ENCODE measurements at regions not wholly inside any gene's neighbourhood (a gene's known extent, or its start where the extent isn't known, plus 50 kb on each side); places are given as distances from the start of the nearest gene placed in this dataset.

DNA sequence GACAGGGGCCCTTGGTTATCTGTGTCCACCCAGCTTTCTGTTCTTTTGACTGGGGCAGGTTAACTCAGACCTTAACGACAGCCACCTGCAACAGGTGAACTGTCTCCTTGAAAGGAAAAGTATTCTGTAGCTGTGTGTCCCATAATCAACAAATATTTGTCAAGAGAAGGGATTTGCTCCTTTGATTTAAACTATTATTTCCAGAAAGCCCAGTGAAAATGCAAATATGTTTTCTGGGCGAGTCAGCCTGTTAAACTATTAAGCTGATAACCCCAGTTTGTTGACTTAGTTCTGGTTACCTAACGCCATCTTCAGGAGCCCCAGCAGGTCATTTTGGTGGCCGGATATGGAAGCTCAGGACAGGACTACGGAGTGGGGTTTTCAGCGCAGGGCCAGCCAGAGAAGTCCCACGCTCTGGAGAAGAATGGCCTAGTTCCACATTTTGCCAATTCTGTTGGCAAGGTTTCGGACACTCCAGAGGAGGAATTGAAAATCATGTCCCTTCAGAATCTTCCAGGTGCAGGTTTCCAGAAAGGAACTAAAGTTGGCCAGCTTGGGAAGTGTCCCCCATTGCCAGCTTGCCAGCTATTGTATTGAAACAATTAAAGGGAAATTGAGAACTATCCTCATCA lies 54.5 kb downstream of the ADRA2A start:
- DNase-seq (ENCODE audit: extremely low read depth in 1 of 2, low read depth in 1 of 2): no peak

DNA sequence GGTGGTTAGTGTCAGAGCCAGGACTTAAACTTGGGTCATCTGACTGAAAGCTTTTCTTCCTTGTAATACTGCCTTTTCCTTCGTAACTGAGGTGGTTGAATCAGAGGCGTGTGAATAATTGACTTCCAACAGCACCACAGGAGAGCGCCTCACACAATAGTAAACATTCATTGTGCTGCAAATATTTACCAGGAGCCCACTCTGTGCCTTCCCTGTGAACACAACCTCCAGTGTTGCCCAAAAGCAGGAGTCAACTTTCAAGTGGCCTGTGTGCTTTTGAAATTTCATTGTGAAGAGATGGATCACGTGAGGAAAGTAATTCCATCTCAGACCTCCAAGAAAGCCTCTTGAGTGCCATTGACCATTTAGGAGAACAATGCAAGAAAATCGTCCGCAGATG lies 60.2 kb downstream of the ADRA2A start:
- DNase-seq (ENCODE audit: extremely low read depth in 1 of 2, low read depth in 1 of 2): no peak

- no peak for DNase-seq (ENCODE audit: extremely low read depth in 1 of 2, low read depth in 1 of 2)
These were observed 60.8 kb downstream of the ADRA2A start for GRCh38 chr10:111137587-111137986.

DNA sequence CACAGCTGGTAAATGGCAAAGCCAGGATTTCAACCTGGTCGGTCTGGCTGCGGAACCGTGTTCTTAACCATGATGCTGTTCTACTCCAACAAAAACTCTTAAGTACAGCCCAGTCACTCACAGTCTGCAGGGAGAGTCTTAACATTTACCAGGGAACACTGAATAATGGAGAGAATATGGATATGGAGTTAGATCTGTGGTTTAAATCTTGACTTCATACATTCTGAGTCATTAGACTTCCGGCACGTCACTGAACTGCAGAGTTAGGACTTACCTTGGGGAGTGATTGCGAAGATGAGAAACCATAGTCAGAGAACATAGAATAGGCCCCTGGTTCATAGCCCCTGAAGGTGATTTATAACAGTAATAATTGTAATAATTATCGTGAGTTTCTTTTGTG lies 61.7 kb downstream of the ADRA2A start:
- DNase-seq (ENCODE audit: extremely low read depth in 1 of 2, low read depth in 1 of 2): no peak

- no peak for DNase-seq (ENCODE audit: extremely low read depth in 1 of 2, low read depth in 1 of 2)
These were observed 62.7 kb downstream of the ADRA2A start for GRCh38 chr10:111139567-111139966.

DNA sequence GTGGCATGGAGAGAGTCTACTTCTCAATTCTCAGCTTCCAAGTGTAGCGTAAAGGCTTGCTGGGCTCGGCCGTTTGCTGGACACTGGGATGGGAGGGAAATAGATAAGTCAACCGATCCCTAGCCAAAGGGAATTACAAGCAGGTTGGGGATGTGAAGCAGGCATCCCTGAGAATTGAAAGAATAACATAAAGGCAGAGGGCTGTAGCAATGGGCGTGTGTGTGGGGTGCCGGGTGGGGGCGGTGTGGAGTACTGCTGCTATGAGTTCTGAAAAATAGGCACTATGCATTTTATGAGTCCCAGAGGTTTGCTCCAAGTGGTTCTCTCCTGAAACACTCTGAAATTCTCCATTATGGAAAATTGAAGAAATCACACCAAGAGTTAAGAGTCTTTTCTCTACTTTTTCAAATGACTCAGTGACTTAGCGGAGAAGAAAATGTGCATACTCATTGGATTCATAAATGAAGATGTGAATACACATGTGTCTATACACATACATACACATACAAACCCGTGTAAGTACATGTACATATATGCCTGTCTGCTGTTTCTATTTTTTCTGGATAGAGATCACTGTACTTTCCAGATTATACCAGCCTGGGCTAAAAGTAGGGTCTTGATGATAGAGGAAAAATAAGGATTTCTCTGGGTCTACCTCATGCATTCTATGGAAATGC lies 65.4 kb downstream of the ADRA2A start:
- no peak for DNase-seq (ENCODE audit: extremely low read depth in 1 of 2, low read depth in 1 of 2)

DNA sequence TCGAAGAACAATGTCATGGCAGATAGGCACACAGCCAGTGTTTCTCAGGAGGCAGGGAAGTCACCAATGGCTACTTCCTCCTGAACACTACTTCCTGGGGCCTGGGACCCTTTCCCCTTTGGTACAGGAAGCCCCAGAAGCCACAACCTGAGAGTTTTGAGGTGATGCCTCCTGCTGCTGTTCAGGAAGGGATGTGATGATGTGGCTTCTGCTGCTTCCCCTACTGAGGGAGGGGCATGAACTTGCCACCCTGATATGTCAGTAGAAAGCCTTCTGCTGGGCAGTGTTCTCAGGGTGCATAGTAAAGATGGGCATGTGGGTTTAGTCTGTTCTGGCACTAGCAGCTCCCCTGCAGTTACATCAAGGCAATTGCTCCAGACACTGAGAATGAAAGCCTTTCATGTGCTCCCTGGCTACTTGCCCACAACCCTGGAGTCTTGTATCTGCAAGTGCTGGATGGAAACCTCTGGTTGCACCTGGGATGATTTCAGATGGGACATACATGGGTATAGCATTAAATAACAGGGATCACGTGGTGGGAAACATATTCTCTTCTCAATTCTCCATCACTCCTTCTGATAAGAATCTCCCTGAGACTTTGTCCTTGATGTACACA lies 69.3 kb downstream of the ADRA2A start:
- no peak for DNase-seq (ENCODE audit: extremely low read depth in 1 of 2, low read depth in 1 of 2)

DNA sequence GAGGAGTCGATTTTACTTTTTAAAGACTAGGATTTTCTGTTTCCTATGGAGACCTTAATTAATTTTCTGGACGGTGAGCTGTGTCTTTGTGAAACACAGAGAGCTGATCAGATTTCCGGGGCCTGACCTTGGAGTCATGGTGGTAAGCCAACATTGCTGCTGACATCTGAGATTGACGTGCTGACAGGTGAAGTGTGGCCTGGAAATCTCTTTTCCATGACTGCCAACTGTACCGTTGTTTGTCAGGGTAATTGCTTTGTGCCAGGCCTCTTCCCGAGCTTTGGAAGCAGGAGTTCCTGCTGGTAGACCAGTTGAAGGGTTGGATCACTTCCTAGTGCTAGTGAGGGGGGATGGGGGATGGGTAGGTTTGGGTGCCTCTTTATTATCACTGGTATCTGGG lies 71.2 kb downstream of the ADRA2A start:
- no peak for DNase-seq (ENCODE audit: extremely low read depth in 1 of 2, low read depth in 1 of 2)

DNA sequence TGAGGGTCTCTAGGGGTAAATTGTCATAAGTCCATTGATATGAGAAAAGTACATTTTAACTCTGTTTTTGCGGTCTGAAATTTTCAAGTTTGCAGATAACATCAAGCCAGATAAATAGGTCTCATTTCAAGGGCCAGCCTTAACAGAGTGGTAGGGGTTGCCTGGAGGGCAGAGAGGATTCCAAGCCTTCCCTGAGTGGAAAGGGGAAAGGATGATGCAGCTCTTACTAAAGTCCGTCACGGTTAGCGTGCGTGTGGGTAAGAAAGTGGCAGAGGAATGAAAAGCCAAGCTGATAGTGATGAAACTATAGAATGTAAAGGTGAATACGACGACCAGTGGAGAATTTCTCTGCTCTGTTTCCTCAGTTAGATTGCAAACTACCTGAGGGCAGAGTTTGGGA lies 71.6 kb downstream of the ADRA2A start:
- DNase-seq (ENCODE audit: extremely low read depth in 1 of 2, low read depth in 1 of 2): no peak

GRCh38 chr10:111150691-111151090 lies 73.9 kb downstream of the ADRA2A start:
- no peak for DNase-seq (ENCODE audit: extremely low read depth in 1 of 2, low read depth in 1 of 2)

GRCh38 chr10:111151595-111152307 lies 74.9 kb downstream of the ADRA2A start:
- no peak for DNase-seq (ENCODE audit: extremely low read depth in 1 of 2, low read depth in 1 of 2)

DNA sequence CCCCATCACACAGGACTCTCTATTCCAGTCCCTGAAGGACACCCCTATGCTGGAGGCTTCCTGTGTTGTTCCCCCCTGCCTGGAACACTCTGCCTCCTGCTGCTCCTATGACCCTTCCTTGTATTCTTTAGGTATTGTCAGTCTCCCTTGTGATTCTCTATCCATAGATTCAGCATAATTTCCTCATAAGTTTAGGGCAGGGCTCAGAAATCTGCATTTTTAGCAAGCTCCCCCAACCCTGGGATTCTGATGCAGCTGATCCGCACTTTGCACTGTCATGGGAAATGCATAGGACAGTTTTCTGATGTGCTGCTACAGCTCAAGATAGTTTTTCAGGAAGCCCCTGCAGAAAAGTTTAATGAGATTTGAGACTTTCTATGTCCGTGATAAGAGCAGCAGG lies 79.9 kb downstream of the ADRA2A start:
- DNase-seq (ENCODE audit: extremely low read depth in 1 of 2, low read depth in 1 of 2): no peak

GRCh38 chr10:111158595-111158994 lies 81.8 kb downstream of the ADRA2A start:
- no peak for DNase-seq (ENCODE audit: extremely low read depth in 1 of 2, low read depth in 1 of 2)

DNA sequence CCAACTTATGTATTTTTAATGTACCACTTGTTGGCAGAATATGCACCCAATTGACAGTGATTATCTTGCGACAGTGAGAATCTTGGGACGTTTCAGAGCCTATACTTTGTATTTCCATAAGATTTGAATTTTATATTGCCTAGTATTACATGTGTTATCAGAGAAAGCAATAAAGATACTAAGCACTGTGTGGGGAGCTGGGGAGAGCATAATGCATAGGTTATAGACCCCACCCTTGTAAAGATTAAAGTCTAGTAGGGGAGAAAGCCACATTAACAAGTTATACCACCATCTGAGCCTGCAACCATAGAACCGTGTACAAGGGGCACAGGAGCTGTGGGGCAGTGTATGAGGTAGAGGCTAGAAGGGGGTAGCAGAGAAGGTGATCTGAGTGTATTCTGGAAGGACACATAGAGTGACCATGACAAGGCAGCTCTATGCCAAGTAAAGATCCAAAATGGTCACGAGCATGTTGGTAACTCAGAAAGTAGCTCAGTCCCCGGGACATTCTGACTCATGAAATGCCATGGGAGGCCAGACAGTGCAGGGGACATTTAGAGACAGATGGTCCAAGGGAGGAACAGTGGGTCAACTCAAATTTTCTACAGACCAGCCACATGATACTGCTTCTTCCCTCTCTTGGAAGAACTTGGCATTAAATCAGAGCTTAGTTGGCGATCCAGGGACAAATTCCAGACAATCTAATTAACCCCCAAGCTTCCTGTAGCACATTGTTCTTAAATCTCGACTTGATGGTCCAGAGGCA lies 84.5 kb downstream of the ADRA2A start:
- no peak for DNase-seq (ENCODE audit: extremely low read depth in 1 of 2, low read depth in 1 of 2)

DNA sequence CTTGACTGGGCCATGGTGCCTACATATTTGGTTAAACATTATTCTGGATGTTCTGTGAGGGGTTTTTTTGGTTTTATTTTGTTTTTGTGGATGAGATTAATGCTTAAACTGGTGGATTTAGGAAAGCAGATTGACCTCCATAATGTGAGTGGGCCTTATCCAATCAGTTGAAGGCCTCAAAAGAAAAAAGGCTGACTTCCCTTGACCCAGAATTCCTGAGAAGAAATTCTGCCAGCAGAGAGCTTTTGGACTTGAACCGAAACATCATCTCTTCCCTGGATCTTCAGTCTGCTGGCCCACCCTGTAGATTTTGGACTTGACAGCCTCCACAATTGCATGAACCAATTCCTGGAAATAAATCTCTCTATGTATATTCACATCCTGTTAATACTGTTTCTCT lies 94.4 kb downstream of the ADRA2A start:
- DNase-seq (ENCODE audit: extremely low read depth in 1 of 2, low read depth in 1 of 2): no peak

DNA sequence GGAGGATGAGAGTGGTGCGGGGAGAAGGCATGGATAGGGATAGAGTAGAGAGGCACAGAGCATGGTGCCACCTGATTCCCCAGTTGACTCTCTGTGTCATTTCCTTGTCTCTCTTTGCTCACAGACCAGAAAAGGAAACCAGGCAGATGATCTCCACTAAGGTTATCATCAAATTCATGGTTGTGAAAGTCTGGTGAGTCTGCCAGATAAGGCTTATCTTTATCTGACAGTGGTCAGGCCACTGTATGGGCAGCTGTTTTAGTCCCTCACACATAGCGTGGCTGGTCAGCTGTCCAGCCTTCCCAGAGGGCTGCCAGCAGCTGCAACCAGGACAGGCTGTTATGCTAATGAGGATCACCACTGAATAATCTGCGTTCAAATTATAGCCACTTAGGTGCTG lies 99.0 kb downstream of the ADRA2A start:
- no peak for DNase-seq (ENCODE audit: extremely low read depth in 1 of 2, low read depth in 1 of 2)

DNA sequence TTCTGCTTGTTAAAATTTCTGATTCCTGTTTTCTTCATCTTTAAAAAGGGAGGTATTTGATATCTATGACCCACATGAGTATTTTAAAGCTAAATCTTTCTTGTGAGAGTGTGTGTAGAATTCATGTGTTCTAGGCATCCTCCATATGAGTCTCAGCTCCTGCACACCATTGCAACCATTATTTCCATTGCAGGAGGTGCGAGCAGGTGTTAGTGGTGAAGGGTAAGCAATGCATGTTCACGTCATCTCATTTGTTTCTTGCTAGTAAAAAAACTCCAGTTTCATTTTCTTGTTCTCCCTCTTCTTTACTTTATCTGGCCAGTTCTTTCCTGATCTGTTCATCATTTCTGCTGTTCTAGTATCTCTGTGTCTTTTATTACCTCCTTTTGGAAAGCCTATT lies 100.5 kb downstream of the ADRA2A start:
- no peak for DNase-seq (ENCODE audit: extremely low read depth in 1 of 2, low read depth in 1 of 2)

- no peak for DNase-seq (ENCODE audit: extremely low read depth in 1 of 2, low read depth in 1 of 2)
These were observed 102.7 kb downstream of the ADRA2A start for GRCh38 chr10:111179514-111179913.

DNA sequence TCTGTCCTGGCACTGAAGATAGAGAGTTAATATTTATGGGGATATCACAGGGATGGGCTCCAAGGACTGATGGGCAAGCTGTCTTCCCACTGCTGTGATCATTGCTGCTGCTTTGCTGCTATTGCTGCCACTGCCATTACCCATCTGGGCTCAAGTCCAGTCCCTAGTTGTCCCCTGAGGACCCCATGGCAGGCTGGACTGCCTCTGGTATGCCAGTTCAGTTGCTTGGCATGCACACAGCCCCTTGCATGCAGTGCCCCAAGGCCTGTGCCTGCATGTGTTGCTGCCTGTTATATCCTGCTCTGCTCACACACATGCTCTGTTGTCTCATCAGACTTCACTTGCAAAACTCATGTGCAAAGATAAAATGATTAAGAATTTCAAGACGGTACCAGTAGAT lies 109.5 kb downstream of the ADRA2A start:
- no peak for DNase-seq (ENCODE audit: extremely low read depth in 1 of 2, low read depth in 1 of 2)

DNA sequence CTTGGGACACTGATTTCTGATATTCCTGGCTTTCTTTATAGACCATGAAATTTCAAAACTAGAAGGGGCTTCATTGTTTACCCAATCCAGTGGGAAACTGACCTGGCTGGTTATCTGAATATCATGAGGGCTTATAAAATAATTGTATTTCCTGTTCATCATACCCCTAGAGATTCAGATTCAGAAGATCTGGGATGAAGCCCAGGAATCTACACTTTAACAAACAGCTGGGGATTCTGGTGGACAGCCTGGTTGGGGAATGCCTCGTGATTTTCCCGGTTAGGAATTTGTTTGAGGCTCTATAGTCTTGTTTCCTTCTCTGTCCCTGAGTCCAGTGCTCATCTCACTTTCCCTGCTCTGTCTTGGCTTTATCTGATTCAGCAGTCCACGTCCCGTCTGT lies 110.3 kb downstream of the ADRA2A start:
- no peak for DNase-seq (ENCODE audit: extremely low read depth in 1 of 2, low read depth in 1 of 2)

DNA sequence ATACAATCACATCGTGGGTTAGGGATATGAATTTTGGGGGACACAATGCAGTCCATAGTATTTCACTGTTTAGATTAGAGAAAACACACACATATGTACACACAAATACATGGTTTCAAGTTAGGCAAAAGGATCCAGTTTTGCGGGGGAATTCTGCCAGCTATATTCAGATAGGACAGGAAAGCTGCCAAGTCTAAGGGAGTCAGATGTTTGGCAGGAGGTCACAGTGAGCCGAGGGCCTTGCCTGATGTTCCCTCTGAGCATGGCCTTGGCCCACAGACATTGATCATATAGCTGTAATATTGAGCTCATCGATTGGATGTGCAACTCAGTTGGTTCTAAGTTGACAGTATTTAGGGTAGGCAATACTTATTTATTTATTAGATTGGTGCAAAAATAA lies 122.8 kb downstream of the ADRA2A start:
- DNase-seq (ENCODE audit: extremely low read depth in 1 of 2, low read depth in 1 of 2): no peak

Measured in activated CD8-positive, alpha-beta memory T cell treated with anti-CD3 and anti-CD28 coated beads for 1 hour (primary cell).